RWPE1 (cell line): ENCODE measurements at regions not wholly inside any gene's neighbourhood (a gene's known extent, or its start where the extent isn't known, plus 50 kb on each side); places are given as distances from the start of the nearest gene placed in this dataset.

Experiments
- CTCF ChIA-PET: fragments of 350-600 bp; sonication (Branson Sonifier 250); formaldehyde crosslinking; extraction: SDS; loops from one replicate; lab custom pipeline; 2021; lab: Yijun Ruan, JAX
- POLR2A ChIA-PET: fragments of 400-600 bp; formaldehyde crosslinking; extraction: SDS; loops from one replicate; lab custom pipeline; 2020; ENCODE audit warnings: antibody characterized with exemption; ENCODE audit not compliant: low non-redundant PET; lab: Yijun Ruan, JAX
- DNase-seq: peaks from one replicate; pipeline ENCODE4 v3.0.0; 2012; ENCODE audit warnings: low spot score
- H3K27ac ChIP-seq: fragments of 450-650 bp; 2 replicates; pipeline ENCODE4 v1.5.1; 2017
- TF ChIP-seq, protein P1 (sequence below): fragments of 450-650 bp; conservative IDR thresholded peaks from 2 replicates; pipeline ENCODE4 v1.5.1; 2017; ENCODE audit warnings: low read depth, mild to moderate bottlenecking

DNA sequence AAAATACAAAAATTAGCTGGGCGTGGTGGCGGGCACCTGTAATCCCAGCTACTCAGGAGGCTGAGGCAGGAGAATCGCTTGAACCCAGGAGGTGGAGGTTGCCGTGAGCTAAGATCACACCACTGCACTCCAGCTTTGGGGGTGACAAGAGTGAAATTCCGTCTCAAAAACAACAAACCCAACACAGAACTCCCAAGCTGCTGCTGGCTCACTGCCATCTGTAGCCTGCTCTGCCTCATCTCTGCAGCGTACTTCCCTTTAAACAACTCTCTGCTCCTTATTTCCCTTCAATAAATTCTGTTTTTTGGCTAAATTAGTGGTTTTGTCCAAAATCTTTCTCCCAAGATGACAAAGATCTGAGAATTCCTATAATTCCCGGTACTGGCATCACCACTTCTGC, 189.2 kb upstream of the GALNT17 start:
- TF ChIP-seq, protein P1, sequence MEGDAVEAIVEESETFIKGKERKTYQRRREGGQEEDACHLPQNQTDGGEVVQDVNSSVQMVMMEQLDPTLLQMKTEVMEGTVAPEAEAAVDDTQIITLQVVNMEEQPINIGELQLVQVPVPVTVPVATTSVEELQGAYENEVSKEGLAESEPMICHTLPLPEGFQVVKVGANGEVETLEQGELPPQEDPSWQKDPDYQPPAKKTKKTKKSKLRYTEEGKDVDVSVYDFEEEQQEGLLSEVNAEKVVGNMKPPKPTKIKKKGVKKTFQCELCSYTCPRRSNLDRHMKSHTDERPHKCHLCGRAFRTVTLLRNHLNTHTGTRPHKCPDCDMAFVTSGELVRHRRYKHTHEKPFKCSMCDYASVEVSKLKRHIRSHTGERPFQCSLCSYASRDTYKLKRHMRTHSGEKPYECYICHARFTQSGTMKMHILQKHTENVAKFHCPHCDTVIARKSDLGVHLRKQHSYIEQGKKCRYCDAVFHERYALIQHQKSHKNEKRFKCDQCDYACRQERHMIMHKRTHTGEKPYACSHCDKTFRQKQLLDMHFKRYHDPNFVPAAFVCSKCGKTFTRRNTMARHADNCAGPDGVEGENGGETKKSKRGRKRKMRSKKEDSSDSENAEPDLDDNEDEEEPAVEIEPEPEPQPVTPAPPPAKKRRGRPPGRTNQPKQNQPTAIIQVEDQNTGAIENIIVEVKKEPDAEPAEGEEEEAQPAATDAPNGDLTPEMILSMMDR: no peak
- ChIA-PET POLR2A (no interaction called here), CTCF (interaction anchor here (0.6 kb wide), 1 partner anchor 72 kb away, joined by 4 read pairs; no protein-coding TSS in a partner anchor)
- no peak for DNase-seq
- no peak overlapping the region for H3K27ac ChIP-seq

- no peak for DNase-seq
- POLR2A ChIA-PET: no interaction called here
- CTCF ChIA-PET: interaction anchor here (0.5 to 1.2 kb wide), 2 partner anchors 13 to 50 kb away, joined by 3 read pairs; no protein-coding TSS in a partner anchor
- H3K27ac ChIP-seq: no peak overlapping the region
- TF ChIP-seq, protein P1: no peak
Observed at GRCh38 chr7:70944516-70944915, 187.4 kb upstream of the GALNT17 start.

DNA sequence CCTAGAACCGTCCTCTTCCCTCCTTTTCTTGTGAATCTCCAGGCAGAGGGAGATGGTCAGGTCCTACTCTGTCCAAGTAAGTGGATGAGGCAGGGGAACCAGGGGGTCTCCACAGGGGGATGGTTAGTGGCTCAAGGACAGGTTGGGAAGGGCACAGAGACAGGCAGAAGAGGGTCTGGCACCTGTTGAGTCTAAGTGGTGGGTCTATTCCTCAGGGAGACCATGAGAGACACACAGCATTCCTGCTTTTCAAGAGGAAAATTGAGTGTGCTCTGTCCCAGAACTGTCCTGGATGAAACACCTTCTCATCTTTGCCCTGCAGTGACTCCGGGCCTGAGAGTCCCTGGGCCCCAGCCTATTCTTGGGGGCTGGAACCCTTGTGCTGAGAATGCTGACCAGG, 184.8 kb upstream of the GALNT17 start:
- no peak overlapping the region for H3K27ac ChIP-seq
- POLR2A ChIA-PET: no interaction called here
- DNase-seq: no peak
- CTCF ChIA-PET: no interaction called here
- TF ChIP-seq, protein P1: no peak

DNA sequence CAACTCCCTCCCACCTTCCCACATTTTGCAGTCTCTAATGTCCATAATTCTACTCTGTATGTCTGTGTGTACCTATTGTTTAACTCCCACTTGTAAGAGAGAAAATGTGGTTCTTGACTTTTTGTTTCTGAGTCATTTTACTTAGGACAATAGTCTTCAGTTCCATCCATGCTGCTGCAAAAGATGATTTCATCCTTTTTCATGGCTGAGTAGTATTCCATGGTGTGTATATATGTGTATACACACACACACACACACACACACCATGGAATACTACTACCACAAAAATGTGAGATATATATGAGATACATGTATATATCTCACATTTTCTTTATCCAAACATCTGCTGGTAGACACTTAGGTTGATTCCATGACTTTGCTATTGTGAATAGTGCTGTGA, 182.1 kb upstream of the GALNT17 start:
- DNase-seq: no peak
- TF ChIP-seq, protein P1: no peak
- ChIA-PET POLR2A (no interaction called here), CTCF (no interaction called here)
- H3K27ac ChIP-seq: no peak overlapping the region

DNA sequence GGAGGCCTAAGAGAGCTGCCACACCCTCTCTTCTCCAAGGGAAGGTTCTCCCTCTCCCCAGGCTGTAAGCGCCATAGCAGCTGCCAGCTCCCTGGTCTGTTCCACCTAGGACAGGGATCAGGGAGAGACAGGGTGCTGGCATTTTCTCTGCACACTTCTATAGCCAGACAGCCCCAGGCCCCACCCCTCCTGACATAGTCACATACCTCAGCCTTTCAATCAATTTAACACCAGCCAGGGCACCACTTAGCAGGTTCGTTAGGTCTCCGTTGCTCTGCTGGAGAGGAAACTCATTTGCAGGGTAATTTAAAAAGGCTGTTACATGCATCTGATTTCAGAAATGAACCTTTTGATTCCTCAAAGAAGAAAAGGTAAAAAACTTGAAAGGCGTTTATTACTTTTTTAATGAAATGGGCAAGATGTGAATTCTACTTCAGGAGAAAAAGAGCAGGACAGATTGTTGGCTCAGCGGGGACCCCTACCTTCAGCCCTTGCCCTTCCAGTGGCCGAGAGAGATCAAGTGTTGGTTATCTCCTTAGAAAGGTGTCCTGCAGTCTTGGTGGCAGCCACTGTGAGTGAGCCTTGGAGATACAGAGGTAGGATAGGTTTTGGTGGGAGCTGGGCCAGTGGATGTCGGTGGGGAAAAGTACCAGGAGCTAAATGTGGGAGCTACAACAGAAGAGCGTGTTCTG, 180.5 kb upstream of the GALNT17 start:
- no peak overlapping the region for H3K27ac ChIP-seq
- TF ChIP-seq, protein P1: no peak
- POLR2A ChIA-PET: no interaction called here
- DNase-seq: no peak
- CTCF ChIA-PET: interaction anchor here (0.5 kb wide), 1 partner anchor 10 kb away, joined by 3 read pairs; no protein-coding TSS in a partner anchor

DNA sequence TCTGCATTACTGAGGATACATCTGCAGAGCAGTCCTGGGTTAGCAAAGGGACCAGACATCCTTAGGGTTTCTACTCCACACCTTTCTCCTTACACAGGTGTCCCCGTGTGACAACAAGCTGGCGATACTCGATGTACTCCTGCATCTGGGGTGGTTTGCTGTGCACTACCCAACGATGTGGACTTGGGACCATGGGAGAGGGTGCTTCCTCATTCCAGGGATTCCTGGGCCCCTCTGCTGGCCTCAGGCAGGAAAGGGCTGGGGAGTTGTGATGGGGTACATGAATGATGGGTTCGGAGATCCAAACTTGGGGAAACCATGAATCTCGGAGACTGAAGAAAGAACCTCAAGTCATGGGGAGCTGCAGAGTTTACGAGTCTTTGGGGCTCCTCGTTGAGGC, 179.6 kb upstream of the GALNT17 start:
- TF ChIP-seq, protein P1: no peak
- CTCF ChIA-PET: interaction anchor here (0.6 kb wide), 1 partner anchor 982 kb away, joined by 3 read pairs; no protein-coding TSS in a partner anchor

More for the DNA sequence above, 179.6 kb upstream of the GALNT17 start:
- H3K27ac ChIP-seq: no peak overlapping the region
- DNase-seq: no peak
- POLR2A ChIA-PET: no interaction called here
